Mucosa of rectum (tissue), 2 donors: ENCODE measurements at regions not wholly inside any gene's neighbourhood (a gene's known extent, or its start where the extent isn't known, plus 50 kb on each side); places are given as distances from the start of the nearest gene placed in this dataset.
"Not testable (repeated sequence)": the region's sequence is repeated elsewhere in the genome, so short reads cannot be mapped to it uniquely, and the experiment has no call there.

Experiments used
- H3K27ac ChIP-seq, 2 donors: one replicate each; pipeline ENCODE4 v1.7.0; 2013; ENCODE audit warnings: inconsistent platforms in 2 of 2, low read depth in 2 of 2, low read length in 2 of 2
- H3K27me3 ChIP-seq, 2 donors: one replicate each; pipeline ENCODE4 v1.7.0; 2013; ENCODE audit warnings: low read length in 2 of 2; ENCODE audit not compliant: control insufficient read depth in 2 of 2, insufficient read depth in 2 of 2
- H3K36me3 ChIP-seq, 2 donors: one replicate each; pipeline ENCODE4 v1.7.0; 2013; ENCODE audit warnings: low read length in 2 of 2; ENCODE audit not compliant: control insufficient read depth in 2 of 2, insufficient read depth in 2 of 2
- H3K4me1 ChIP-seq, 2 donors: one replicate each; pipeline ENCODE4 v1.7.0; 2013; ENCODE audit warnings: low read length in 2 of 2, mild to moderate bottlenecking in 1 of 2; ENCODE audit not compliant: control insufficient read depth in 2 of 2, insufficient read depth in 2 of 2
- H3K4me3 ChIP-seq, 2 donors: one replicate each; pipeline ENCODE4 v1.7.0; 2013; ENCODE audit warnings: low read length in 2 of 2
- H3K9ac ChIP-seq, 2 donors: one replicate each; pipeline ENCODE4 v1.7.0; 2013; ENCODE audit warnings: low read length in 2 of 2, low read depth in 1 of 2, mild to moderate bottlenecking in 1 of 2
- H3K9me3 ChIP-seq, 2 donors: one replicate each; pipeline ENCODE4 v1.7.0; 2013; ENCODE audit warnings: low read length in 2 of 2; ENCODE audit not compliant: control insufficient read depth in 2 of 2
- donor health status: healthy.
- donor health status: Normal muscosa, but diverticular disease.

DNA sequence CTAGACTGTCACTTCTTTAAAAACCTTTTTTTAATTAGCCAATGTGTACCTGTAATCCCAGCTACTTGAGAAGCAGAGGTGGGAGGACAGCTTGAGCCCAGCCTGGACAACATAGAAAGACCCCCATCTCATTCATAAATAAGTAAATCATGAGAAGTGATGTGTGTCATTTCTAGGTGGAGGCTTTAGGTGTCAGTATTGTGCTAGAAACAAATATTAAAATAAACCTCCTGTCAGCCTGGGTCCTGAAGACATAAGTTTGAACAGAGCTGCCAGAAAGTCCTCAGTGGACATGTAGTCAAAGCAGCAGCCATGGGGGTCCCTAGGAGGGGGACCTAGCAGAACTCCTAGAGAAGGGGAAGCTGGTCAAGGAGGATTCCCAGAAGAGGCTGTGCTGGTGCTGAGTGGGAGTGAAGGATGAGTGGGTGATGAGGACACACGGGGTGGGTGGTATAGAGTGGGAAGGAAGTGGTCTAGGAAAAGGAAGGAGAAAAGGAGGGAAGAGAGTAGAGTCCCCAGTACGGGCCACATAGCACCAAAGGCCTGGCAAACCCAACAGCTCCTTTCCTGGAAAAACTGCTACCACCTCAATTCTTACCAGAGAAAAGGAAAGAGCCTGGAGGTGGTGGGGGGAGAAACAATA, 316.6 kb upstream of the NCKAP5 start:
- no peaks in the 10 kb centered on the region for H3K9me3 ChIP-seq
- H3K36me3 ChIP-seq: no peaks in the 10 kb centered on the region
- no peak overlapping the region for H3K27ac ChIP-seq
- peaks cover 0 to 2% of the 10 kb centered on the region in 2 donors for H3K27me3 ChIP-seq
- no peaks in the 10 kb centered on the region for H3K4me1 ChIP-seq
- H3K9ac ChIP-seq: no peak overlapping the region
- H3K4me3 ChIP-seq: no peak overlapping the region

DNA sequence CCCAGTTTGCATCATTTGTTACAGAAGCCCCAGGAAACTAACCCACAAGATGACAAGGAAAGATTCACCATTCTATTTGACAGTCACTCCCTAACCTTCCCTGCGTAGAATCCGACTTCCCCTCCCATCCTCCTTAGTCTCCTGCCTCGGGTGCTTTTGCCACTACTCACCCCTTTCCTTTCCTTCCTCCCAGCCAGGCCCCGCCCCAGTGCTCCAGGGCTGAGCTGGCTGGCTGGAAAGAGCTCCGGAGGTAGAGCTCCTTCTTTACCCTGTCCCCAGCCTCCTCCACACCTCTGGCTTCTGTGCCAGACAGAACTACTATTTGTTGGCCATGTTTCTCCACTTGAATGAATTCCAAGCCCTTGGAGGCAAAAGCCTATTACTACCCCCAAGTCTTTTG, 317.6 kb upstream of the NCKAP5 start:
- Histone ChIP-seq H3K27ac (no peak overlapping the region), H3K36me3 (no peaks in the 10 kb centered on the region), H3K27me3 (peaks cover 0 to 2% of the 10 kb centered on the region in 2 donors), H3K9ac (no peak overlapping the region), H3K4me3 (no peak overlapping the region), H3K9me3 (no peaks in the 10 kb centered on the region), H3K4me1 (no peaks in the 10 kb centered on the region)

DNA sequence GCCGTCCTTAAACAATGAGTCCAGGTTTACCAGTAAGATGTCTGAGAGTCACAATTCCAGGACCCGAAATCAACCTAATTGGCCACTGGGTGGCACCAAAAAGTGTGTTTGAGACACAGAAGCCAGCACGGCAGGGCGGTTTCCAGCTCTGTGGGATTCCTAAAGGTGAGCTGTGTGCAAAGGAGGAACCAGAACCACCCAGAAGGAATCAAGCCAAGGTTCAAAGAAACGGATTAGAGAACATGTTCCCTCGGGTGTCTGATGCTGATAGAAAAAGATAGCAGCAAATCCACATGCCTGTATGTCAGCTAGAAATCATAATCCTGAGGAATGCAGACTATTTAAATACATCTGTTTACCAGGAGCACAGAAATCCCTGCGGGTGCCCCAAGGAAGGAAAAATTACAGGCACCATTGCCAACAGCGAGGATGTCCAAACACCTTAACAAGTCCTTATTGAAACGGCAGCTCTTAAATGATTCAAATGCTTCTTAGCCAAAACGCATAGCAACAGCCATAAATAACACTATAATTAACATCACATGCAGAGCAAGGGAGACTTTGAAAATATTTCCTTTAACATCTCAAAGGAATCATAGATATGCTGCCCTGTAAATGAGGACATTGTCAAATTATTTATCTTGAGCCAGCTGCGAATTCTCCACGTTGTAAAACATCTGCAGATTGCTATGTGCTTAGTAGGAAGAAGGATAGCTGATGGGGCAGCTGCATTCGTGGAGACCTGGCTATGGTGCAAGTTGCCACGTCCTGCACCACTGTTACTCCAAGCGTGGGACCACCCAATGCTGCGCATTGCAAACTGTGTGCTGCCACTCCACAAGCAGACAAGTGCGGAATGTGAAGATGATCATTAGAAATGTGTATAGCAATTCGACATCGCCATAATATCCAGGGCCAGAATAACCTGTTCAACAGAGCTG, 318.7 kb upstream of the NCKAP5 start:
- Histone ChIP-seq H3K9ac (no peak overlapping the region), H3K27me3 (peaks cover 0 to 2% of the 10 kb centered on the region in 2 donors), H3K4me3 (no peak overlapping the region), H3K27ac (no peak overlapping the region), H3K4me1 (no peaks in the 10 kb centered on the region), H3K36me3 (no peaks in the 10 kb centered on the region), H3K9me3 (no peaks in the 10 kb centered on the region)

DNA sequence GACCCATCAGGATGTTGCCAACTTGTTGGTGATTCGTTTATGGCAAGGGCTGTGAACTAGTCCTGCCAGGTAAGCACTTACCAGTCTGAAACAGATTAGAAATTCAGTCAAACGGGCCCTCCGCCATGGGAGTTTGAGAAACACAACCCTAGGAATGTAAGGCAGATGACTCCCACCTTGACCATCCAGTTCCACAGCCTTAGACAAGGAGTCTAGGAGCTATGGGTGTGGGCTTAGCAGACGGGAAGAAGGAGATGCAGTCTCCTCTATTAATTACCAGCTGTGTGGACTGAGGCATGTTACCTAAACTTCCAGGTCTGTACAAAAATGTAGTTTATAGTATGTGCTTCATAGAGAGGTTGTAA, 319.4 kb upstream of the NCKAP5 start:
- Histone ChIP-seq H3K4me1 (no peaks in the 10 kb centered on the region), H3K9me3 (no peaks in the 10 kb centered on the region), H3K4me3 (no peak overlapping the region), H3K36me3 (no peaks in the 10 kb centered on the region), H3K9ac (no peak overlapping the region), H3K27ac (no peak overlapping the region), H3K27me3 (peaks cover 0 to 2% of the 10 kb centered on the region in 2 donors)

DNA sequence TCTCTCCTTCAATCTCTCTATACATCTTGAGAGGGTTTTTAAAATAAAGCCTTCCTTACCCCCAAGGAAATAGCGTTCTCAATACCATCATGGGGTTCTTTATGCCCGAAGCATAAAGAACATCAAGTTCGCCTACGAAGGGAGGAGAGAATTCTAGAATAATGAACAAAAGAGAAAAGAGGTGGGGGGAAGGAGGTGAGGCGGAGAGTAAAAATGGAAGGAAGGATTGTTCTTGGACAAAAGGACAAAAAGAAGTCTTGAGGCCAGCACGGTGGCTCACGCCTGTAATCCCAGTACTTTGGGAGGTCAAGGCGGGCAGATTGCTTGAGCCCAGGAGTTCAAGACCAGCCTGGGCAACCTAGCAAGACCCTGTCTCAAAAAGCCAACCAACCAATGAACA, 319.8 kb upstream of the NCKAP5 start:
- Histone ChIP-seq H3K36me3 (no peaks in the 10 kb centered on the region), H3K4me3 (no peak overlapping the region), H3K4me1 (no peaks in the 10 kb centered on the region), H3K27ac (no peak overlapping the region), H3K9ac (no peak overlapping the region), H3K9me3 (no peaks in the 10 kb centered on the region), H3K27me3 (no peaks in the 10 kb centered on the region)

DNA sequence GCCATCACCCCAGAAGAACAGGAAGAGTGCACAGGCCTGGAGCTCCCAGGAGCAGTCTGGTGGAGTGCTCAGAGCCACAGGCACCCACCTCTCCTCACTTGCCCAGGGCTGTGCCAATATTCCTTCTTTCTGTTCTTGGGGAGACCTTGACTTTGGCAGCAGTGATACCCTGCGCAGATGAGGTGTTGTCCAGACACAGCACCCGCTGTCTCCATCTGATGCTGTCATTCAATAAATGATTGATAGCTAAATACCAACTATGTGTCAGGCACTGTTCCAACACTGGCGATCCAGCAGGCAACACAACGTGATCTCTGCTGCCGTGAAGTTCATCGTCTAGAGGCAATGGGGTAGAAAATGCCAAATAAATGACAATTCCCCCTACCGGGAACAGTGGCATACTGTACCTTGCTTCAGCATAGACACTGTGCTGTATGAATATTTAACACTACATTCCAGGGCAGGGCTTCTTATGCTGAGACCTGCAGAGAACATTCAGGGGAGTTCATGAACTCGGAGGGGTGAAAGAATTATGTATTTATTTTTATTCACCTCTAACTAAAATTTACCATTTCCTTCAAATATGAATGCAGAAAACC, 320.5 kb upstream of the NCKAP5 start:
- H3K4me1 ChIP-seq: no peaks in the 10 kb centered on the region
- no peak overlapping the region for H3K9ac ChIP-seq
- no peaks in the 10 kb centered on the region for H3K36me3 ChIP-seq
- no peak overlapping the region for H3K27ac ChIP-seq
- H3K9me3 ChIP-seq: no peaks in the 10 kb centered on the region
- no peaks in the 10 kb centered on the region for H3K27me3 ChIP-seq
- H3K4me3 ChIP-seq: no peak overlapping the region

DNA sequence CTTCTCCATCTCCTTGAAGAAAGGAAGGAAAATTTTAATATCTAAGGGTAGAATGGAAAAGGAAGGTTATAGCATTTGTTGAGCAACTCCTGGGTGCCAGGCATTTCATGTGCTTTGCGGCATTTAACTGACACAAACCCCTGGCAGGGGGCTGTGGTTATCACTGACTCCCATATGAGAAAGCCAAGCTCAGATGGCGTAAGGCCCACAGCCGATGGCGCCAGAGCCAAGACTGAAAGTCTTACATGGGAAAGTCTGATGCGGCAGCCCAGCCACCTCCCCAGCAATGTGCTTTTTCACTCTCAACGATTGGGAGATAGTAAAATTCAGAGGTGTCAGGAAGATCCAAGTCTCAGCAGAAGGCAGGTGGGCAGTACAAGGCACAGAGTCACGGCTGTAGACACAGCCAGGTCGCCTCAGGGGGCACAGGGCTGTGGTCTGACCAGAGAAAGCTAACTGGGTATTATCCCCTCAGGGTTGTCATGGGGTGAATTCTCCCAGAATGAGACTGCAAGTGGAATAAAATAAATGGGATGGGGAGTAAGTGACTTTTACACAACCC, 324.2 kb upstream of the NCKAP5 start:
- no peaks in the 10 kb centered on the region for H3K4me1 ChIP-seq
- no peaks in the 10 kb centered on the region for H3K27me3 ChIP-seq
- no peak overlapping the region for H3K4me3 ChIP-seq
- no peaks in the 10 kb centered on the region for H3K9me3 ChIP-seq
- H3K36me3 ChIP-seq: no peaks in the 10 kb centered on the region
- H3K27ac ChIP-seq: no peak overlapping the region
- H3K9ac ChIP-seq: no peak overlapping the region

DNA sequence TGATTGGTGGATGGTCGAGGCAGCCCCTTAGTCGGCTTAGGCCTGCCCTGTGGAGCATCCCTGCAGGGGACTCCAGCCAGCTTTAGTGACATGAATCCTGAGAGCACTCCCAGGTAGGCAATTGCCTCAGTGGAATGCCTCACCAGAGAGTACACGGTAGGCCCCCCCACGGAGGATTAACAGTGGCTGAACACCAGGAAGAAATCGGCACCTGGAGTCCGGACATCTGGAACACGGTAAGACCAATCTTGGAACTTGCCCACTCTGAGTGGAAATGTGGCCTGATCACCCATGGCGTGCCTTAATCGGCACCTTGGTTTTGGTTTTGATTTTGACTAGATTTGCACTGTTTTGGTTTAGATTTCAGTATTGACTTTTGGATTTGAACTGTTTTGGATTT, 326.2 kb upstream of the NCKAP5 start:
- Histone ChIP-seq H3K27me3 (no peaks in the 10 kb centered on the region), H3K9ac (no peak overlapping the region), H3K36me3 (no peaks in the 10 kb centered on the region), H3K4me1 (no peaks in the 10 kb centered on the region), H3K9me3 (no peaks in the 10 kb centered on the region), H3K4me3 (no peak overlapping the region), H3K27ac (no peak overlapping the region)

DNA sequence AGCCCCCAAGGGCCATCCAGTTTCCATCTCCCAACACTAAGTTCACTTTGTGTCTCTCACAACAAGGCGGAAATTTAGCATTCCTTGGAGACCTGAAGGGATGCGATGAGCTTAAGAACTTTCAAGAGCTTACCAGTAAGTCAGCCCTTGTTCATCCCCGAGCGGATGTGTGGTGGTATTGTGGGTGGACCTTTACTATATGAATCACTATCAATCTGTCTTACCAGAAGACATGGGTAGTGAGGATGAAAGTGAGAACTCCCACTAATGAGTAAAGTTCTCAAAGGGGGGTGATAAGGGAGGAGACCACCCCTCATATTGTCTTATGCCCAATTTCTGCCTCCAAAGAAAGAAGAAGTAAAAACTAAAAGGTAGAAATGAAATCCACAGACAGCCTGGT, 329.6 kb upstream of the NCKAP5 start:
- not testable (repeated sequence) for H3K9me3 ChIP-seq, H3K9ac ChIP-seq, H3K27ac ChIP-seq, H3K27me3 ChIP-seq, H3K4me3 ChIP-seq, H3K4me1 ChIP-seq, H3K36me3 ChIP-seq

DNA sequence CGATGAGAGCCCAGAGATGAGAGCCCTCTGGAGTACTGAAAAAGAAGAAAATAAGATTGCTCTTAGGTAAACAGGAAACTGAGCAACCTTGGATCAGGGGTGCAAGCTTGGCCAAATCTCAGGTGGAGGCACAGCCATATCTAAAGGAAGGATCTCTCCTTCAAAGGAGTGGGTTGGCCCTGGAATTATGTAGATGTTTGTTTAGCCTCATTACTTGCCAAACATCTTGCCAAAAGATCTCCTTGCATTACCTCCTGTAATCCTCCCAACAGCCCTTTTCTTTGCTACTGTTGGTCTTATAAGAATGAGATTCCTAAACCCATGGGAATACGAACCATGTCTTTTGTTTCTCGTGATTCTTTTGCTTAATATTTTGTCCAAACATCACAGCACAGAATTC, 332.6 kb upstream of the NCKAP5 start:
- Histone ChIP-seq H3K4me3 (no peak overlapping the region), H3K9ac (no peak overlapping the region), H3K27me3 (no peaks in the 10 kb centered on the region), H3K27ac (no peak overlapping the region), H3K9me3 (no peaks in the 10 kb centered on the region), H3K4me1 (no peaks in the 10 kb centered on the region), H3K36me3 (no peaks in the 10 kb centered on the region)
